Endometrium (tissue), 2 donors: ENCODE measurements at regions not wholly inside any gene's neighbourhood (a gene's known extent, or its start where the extent isn't known, plus 50 kb on each side); places are given as distances from the start of the nearest gene placed in this dataset.
"Not testable (repeated sequence)": the region's sequence is repeated elsewhere in the genome, so short reads cannot be mapped to it uniquely, and the experiment has no call there.

Experiments
- FAIRE-seq: peaks from 2 replicates; lab custom pipeline; 2012; peaks lifted over from hg19 to GRCh38; lab: Jason Lieb, UNC
- donor health status: control.
- donor health status: control.

DNA sequence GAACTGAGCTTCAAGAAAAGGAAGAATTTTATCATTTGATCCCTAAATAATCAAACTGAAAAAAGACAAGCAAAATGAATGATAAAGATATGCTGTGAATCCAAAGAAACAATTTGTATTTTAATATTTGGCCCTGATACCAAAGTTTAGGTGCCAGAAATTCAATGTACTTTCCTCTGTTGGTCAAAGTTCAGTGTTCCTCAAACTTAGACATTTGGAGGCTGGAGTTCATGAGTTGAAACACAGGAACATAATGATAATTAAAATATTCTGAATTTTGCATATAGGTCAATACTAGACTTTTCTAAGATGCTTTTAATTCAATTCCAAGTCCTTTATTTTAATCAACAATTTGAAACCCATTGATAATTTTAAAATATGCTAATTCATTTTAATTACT lies 1007.7 kb upstream of the ATXN7L3B start:
- no peak for FAIRE-seq

DNA sequence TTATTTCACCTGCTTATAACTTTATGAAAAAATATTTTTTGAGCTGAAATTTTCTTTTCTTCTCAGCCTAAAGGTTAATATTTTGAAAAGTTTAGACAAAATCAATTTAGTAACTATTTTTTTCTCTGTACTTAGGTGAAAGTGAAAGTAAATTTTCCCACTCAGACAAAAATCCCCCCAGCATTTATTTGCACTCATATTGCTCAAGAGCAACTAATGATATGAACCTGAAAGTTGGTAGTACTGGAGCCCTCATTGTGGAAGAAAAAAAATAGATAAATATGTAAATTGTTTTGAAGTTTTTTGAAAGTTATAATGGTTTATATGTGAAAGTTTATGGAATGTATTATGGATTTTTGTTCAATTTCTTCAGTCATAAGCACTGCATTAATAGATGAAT lies 1005.9 kb upstream of the ATXN7L3B start:
- FAIRE-seq, result no peak

DNA sequence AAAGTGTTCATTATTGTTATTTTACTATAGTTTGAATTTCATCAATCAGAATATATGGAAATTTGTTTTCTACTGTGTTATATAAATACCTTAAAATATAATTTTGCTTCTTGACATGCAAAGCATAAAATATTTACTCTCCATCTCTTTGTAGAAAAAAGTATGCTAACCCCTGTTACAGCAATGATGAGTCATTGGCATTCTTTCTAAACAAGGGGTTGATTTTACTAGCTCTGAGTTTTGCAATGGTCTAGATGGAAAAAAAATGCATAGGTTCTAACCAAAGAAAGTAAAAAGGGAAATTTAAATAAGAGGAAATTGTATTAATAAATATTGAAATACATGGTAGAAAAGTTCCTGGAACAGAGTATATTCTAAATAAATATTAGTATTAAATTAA lies 990.2 kb upstream of the ATXN7L3B start:
- FAIRE-seq, result no peak

DNA sequence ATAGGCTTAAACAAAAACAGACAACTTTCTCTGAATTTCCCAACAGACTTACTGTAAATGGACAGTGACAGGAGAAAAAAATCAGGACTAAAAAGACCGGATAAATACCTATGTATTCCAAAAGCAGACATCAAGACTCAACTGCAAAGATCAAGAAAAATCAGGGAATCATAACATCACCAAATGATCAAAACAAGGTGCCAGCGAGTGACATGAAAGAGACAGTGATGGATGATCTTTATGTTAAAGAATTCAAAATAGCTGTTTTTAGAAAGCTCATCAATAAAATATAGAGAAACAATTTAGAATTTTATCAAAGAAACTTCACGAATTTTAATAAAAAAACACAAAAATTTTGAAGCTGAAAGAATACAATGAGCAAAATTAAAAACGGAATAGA lies 952.5 kb upstream of the ATXN7L3B start:
- no peak for FAIRE-seq

DNA sequence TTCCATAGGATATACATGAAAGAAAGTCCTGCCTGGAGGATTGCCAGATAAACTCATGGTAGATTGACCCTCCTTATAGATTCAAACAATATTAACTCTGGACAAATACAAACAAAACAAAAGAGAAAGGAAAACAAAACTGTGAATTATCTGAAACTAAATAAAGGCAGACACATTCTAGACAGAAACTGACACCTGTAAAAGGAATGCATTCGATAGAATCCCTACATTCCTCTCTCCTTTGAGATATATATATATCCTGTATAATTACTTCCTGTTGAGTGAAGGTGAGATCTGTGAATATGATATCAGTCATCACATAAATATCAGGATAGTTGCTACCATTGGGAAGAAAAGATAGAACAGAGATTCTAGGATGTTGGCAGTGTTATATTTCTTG lies 948.4 kb upstream of the ATXN7L3B start:
- no peak for FAIRE-seq

DNA sequence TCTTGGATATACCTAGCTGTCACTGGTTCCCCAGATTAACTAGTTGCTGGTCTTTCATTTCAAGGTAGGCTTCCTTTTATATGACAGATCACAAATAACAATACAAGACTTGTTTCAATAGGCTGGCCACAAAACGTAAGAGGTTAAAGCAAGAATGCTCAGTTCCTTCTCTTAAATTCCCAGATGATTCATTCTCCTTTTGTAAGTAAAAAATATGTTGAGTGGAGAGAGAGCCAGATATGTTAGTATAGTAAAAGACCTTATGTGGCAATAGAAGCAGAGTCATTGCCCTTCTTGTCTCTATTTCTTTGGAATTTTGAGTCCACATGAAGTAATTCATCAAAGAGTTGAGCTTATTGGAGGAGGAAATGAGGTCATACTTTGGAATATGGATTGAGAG lies 939.0 kb upstream of the ATXN7L3B start:
- no peak for FAIRE-seq

DNA sequence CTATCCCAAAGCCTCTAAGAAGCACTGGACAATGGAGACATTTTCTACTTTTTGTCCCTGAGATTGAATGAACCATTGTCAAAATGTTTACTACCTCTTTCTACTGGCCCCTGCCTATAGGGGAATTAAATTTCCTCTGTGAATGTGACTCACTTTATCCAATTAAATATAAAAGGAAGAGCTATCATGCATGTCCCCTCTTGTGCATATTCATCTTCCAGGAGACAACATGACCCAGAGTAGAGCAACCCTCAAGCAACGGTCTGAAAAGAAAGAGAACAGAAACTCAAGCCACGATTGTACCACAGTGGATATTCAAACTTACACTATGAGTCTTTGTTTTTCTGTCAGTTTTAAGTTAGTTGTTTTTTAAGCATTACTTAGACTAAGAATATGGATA lies 938.4 kb upstream of the ATXN7L3B start:
- no peak for FAIRE-seq

DNA sequence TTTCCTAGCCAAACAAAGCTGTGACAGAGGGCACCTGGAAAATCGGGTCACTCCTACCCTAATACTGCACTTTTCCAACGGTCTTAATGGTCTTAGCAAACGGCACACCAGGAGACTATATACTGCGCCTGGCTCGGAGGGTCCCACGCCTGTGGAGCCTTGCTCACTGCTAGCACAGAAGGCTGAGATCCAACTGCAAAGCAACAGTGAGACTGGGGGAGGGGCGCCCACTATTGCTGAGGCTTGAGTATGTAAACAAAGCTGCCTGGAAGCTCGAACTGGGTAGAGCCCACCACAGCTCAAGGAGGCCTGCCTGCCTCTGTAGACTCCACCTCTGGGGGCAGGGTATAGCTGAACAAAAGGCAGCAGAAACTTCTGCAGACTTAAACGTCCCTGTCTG lies 931.7 kb upstream of the ATXN7L3B start:
- not testable (repeated sequence) for FAIRE-seq

DNA sequence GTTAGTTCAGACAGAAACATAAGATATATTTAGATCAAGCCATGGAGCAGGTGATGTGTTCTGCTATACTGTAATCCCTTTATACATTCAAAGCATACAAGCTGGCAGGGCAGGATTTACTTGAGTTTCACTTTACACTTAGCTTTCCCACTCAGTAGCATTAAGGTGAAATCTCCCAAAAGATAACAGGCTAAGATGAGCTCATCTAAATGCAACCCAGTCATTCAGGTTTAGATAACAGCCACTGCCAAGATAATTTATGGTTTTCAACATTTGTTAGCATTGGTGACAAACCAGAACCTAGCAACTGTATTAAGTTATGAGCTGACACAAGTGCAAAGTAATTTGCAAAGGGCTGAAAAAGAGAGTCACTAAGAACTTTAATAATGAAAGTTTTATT lies 925.1 kb upstream of the ATXN7L3B start:
- no peak for FAIRE-seq

DNA sequence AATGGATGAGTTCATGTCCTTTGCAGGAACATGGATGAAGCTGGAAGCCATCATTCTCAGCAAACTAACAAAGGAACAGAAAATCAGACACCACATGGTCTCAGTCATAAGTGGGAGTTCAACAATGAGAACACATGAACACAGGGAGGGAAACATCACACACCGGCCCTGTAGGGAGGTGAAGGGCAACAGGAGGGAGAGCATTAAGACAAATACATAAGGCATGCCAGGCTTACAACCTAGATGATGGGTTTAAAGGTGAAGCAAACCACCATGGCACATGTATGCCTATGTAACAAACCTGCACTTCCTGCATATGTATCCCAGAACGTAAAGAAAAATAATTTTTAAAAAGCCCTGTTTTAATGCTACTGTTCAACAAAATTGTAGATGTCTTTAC lies 914.2 kb upstream of the ATXN7L3B start:
- FAIRE-seq, result no peak

DNA sequence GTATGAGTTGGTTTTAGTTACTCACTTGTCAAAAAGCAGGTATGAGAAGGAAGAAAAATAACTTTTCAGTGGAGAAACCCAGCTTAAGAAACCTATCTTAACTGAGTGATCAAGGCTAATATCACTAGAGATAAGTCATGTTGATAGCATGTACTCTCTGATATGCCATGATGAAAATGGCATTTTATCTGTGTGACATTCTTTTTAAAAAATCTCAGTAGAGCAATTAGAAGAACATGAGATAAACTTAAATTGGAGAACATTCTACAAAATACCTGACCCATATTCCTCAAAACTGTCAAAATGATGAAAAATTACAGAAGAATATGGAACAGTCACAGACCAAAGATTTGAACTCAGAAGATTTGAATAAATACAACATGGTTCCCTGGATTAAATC lies 912.4 kb upstream of the ATXN7L3B start:
- no peak for FAIRE-seq

DNA sequence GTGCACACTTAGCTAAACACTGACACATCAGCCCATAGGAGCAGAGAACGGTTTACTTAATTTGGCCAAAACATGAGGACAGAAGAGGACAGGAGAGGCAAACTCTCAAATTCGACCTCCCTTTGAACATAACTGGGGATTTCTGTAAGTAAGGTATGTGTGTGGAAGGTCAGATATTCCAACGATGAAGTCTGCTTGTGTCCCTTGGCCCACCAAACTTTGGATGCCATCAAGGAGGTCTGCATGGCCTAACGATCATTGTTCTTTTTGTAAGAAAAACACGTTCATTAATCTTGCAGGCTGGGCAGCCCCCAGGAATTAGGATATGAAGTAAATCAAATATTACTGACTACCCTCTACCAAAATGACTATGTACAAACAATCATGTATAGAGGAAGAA lies 908.5 kb upstream of the ATXN7L3B start:
- FAIRE-seq, result no peak

DNA sequence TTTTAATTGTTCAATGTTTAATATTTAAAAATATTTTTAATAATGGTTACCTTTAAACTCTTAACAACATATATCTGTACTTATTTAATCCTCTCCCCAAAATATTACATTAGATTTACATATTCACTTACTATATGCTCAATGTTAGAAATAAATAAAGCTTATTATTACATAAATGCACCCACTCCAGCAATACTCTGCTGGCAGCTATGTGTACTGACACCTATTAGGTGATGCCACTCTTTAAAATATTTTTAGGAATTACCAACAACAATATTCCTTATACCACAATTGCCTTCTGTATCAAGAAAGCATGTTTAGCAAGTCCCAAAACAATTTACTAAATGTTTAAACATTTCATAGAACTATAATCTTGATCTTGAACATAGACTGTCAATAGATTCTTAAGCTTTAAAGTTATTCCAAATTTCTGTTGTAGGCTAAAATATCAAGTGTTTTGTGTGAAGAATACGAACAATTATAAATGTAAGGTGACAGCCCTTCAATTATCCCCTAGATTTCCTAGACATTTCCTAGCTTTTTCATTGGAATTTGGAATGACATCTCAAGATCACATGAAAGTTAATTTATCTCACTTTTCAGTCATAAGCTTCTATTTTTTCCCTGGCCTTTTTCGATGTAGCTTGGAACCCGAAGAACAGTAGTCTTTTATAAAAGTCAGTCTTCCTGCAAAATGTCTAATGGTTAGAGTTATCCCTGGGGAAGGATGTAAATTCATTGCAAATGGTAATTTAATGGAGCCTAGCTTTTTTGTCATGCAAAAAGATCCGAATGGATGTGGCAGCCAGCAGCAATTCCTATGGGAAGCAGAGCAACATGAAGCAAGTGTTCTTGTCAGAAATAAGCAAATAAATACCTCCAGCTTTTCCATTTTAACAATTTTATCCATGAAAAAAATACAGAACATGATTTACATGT lies 907.5 kb upstream of the ATXN7L3B start:
- peak; percentile 70 for FAIRE-seq

DNA sequence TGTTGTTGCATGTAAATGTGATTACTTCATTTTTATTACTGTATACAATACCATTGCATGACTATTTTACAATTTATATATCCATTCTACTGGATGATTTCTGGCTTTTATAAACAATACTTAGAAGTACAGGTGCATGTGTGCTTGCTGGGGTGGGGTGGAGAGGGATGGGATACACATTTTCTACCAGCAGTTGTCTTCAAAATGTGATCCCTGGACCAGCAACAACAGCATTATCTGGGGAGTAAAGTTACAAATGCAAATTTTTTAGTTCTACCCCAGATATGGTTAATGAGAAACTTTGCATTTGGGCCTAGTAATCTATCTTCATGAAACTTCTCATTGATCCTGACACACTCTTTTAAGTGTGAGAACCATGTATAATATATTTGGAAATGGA lies 905.4 kb upstream of the ATXN7L3B start:
- no peak for FAIRE-seq

DNA sequence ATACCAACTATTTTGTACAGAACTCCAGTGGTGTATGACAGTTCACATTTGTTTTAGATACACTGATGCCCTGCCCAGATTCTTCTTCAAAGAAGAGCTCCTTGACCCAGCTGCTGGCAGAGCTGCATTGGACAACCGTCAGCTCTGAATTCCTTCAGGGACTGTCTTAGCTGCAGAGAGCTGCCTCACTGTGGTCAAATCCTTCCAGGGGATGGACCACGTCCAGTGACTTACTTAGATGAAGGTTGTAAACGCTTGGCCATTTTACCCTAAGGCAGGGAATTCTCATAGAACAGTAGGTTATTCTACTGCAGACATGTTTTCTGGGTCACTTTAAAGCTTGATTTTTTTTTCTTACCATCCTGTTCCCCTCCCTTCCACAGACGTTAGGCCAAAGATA lies 905.0 kb upstream of the ATXN7L3B start:
- FAIRE-seq, result no peak

DNA sequence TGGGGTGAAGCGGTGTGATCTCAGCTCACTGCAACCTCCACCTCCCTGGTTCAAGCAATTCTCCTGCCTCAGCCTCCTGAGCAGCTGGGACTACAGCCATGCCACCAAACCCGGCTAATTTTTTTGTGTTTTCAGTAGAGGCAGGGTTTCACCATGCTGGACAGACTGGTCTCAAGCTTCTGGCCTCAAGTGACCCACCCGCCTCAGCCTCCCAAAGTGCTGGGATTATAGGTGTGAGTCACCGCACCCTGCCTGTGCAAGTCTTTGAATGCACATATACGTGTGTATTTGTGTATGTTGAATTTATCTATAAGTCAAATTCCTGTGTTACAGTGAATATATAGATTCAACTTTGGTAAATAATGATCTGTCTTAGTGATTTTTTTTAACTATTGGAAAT lies 898.2 kb upstream of the ATXN7L3B start:
- not testable (repeated sequence) for FAIRE-seq

DNA sequence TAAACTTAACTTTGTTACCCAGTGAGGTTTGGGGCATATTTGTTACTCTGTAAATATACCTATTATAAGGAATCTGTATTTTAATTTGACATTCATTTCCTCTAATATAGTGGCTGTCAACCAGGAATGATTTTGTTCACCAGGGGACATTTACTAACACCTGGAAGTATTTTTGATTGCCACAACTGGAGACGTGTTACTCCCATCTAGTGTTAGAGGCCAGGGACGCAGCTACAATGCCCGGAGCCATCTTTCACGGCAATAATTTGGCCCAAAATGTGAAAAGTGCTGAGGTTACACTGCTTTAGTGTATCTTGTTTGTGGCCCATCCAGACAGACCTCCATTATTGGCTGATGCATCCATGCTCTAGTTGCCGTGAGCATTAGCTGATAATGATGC lies 881.3 kb upstream of the ATXN7L3B start:
- no peak for FAIRE-seq

DNA sequence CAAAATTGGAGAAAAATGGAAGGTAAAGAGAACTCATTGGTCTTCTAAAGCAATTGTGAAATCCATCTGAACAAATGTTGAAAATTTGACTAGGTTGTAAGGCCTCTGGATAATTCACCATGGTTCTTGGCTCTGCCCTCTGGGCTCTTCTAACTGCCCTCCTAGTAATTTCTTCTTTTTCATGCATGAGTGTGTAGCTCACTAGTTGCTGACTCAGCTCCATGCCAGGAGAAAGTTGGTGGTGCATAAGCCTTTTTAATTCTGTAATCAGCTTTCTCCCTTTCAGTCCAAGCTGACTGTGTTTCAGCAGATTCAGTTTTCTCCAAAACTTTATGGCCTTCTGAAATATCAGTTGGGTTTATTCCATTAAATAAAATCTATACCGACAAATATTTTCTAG lies 877.8 kb upstream of the ATXN7L3B start:
- FAIRE-seq, result no peak

DNA sequence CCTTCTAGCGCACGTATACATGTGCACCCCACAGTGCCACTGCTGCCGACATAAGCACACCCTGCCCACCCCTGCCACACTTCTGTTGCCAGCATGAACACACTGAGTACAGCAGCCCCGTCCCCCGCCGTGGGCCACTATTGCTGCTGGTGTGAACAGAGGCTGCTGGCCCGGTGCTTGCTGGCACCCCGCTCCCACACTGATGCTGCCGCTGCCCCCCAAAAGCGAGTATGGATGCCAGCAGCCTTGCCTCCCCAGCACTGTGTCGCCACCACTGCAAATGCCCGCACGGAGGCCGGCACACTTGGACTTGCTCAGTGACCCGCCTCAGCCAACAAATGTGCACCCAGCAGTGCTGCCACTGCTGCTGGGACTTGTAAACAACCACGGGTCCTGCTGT lies 872.4 kb upstream of the ATXN7L3B start:
- FAIRE-seq, result no peak

DNA sequence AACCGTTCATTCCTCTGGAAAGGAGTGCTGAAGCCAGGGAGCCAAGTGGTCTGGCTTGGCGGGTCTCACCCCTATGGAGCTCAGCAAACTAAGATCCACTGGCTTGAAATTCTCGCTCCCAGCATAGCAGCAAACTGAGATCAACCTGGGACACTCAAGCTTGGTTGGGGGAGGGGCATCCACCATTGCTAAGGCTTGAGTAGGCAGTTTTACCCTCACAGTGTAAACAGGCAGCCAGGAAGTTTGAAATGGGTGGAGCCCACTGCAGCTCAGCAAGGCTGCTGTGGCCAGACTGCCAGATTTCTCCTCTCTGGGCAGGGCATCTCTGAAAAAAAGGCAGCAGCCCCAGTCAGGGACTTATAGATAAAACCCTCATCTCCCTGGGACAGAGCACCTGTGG lies 866.1 kb upstream of the ATXN7L3B start:
- FAIRE-seq, result not testable (repeated sequence)

DNA sequence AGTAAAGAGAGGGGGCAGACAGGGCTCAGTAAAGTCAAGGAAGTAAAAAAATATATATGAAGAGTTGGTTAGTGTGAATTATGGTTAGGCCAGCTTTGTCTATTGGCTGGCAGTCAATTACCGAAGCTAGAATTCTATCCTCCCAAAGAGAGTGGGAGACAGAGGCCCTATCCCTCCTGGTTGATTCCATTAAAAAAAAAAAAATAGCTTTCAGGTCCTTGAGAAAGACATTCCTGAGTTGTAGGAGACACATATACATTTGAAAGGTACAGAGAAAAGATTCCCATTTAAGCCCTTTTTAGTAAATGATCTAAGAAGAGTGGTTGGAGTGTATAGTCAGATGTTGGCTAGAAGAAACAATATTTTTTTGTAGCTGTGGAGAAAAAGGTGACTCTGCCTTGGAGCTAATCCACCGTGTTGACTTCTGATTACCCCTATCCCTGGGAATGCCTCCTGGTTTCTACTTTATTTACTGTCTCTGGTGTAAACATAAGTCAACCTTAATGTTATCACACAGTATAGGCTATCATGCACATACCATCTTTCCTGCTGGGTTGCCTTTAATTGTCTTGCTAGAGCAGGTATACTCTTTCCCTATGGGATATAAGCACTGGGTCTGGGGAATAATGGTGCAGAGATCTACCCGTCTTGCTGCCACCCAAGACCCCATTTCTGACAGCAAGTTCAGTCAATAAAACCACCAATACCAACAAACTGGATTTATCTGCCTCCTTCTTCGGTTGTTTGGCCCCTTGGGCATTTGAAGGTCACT lies 859.9 kb upstream of the ATXN7L3B start:
- no peak for FAIRE-seq

DNA sequence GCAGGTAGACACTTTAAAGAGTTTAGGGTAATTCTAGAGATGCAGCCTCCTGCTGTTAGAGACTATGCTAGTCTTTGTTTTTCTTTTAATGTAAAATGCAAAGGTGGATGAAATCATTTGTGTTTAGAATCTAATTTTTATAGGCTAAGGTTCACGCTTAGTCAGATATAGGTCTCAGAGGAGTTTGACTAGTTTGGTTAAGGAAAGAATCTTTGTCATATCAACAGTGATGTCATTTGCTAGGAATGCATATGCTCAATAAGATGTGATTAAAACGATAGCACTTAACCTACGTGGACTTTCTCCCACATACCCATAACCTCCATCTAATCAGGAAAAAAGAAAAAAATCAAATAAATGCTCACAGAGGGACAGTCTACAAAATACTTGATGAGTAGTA lies 859.3 kb upstream of the ATXN7L3B start:
- FAIRE-seq, result no peak

DNA sequence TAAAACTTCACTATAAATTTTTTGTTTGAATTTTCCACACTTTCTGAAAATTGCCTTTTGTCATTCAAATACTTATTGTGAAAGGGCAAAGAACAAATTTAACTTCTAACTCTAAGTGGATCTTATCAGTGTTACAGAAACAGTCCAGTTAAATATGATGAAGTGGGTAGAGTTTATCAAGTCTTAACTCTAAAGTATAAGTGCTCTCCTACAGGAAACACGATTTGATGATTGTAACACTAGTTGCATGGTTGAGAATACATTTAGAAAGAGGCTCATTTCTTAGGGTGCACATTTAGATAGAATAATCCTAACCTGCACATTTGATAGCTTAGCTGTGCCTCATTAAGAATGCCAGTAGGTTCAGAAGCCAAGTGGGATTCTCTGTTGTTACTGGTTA lies 838.3 kb upstream of the ATXN7L3B start:
- no peak for FAIRE-seq

DNA sequence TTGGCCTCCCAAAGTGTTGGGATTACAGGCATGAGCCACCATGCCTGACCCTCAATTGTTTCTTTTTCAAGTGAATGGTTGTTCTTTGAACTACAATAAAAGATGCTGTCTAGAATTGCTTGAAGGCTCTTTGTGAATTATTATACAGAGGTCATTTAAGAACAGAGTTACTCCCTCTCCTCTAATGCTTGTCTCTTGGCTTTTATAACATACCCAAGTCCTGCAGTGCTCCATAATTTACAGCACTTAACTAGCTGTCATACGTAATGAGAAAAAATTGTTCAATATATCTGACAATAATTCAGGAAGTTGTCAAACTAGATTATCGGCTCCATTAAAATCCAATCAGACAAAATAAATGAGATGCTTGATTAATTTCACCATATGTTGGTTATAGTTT lies 823.0 kb upstream of the ATXN7L3B start:
- no peak for FAIRE-seq
